ENCODE measurements at regions not wholly inside any gene's neighbourhood (a gene's known extent, or its start where the extent isn't known, plus 50 kb on each side); places are given as distances from the start of the nearest gene placed in this dataset.

GRCh38 chr14:82935691-82936090 lies 1402.0 kb upstream of the SEL1L start:
- TF ChIP-seq CTCF (IDR thresholded peaks at IDR 0.05; ENCODE audit: poor library complexity) (no peak), EZH2 (IDR thresholded peaks at IDR 0.05; ENCODE audit: borderline replicate concordance) (no peak)
